IMR-90 (cell line): ENCODE measurements at regions not wholly inside any gene's neighbourhood (a gene's known extent, or its start where the extent isn't known, plus 50 kb on each side); places are given as distances from the start of the nearest gene placed in this dataset.

Experiments used
- ATAC-seq: fragments of 200-7000 bp; cut with Tn5 transposase; 2 replicates; pipeline ENCODE4 v1.9.1; 2020; ENCODE audit warnings: low read depth, mild to moderate bottlenecking, moderate library complexity
- BruUV-seq: library from RNA; stranded (reverse); fragments of 400-500 nt; replicated peaks from 2 replicates; lab custom pipeline; 2021; lab: Mats Ljungman, UMichigan
- CTCF ChIA-PET: fragments of 300-600 bp; formaldehyde crosslinking; extraction: SDS; loops from one replicate; lab custom pipeline; 2021; ENCODE audit warnings: antibody characterized with exemption; lab: Yijun Ruan, JAX
- POLR2A ChIA-PET: fragments of 300-600 bp; sonication (Branson Sonifier 250); formaldehyde crosslinking; loops from one replicate; lab custom pipeline; 2022; ENCODE audit warnings: antibody characterized with exemption; ENCODE audit not compliant: unreplicated experiment; lab: Charles Lee
- DNase-seq: peaks from one replicate; pipeline ENCODE4 v3.0.0; 2013
- H2AFZ ChIP-seq: replicated peaks from 2 replicates; pipeline ENCODE3; 2013; ENCODE audit warnings: low read length, mild to moderate bottlenecking; ENCODE audit not compliant: poor library complexity
- H2AK5ac ChIP-seq: 2 replicates; pipeline ENCODE4 v1.6.1; 2013; ENCODE audit warnings: low read depth, low read length, inconsistent platforms
- H2AK9ac ChIP-seq: replicated peaks from 2 replicates; pipeline ENCODE3; 2013; ENCODE audit warnings: mild to moderate bottlenecking, low read depth, low read length, moderate library complexity; ENCODE audit not compliant: poor library complexity
- H2BK120ac ChIP-seq: 2 replicates; pipeline ENCODE4 v1.6.1; 2013; ENCODE audit warnings: low read depth, low read length, inconsistent platforms
- H2BK15ac ChIP-seq: 3 replicates; pipeline ENCODE4 v1.6.1; 2013; ENCODE audit warnings: low read depth, low read length, inconsistent platforms
- H2BK20ac ChIP-seq: 2 replicates; pipeline ENCODE4 v1.6.1; 2013; ENCODE audit warnings: low read depth, mild to moderate bottlenecking, inconsistent platforms, low read length, moderate library complexity
- H2BK5ac ChIP-seq: 2 replicates; pipeline ENCODE4 v1.6.1; 2013; ENCODE audit warnings: mild to moderate bottlenecking, low read depth, low read length, inconsistent platforms; ENCODE audit not compliant: poor library complexity, severe bottlenecking
- H3K14ac ChIP-seq: replicated peaks from 2 replicates; pipeline ENCODE4 v1.6.1; 2013; ENCODE audit warnings: low read depth, low read length, inconsistent platforms
- H3K18ac ChIP-seq: 2 replicates; pipeline ENCODE4 v1.6.1; 2013; ENCODE audit warnings: low read depth, low read length, control low read depth
- H3K23ac ChIP-seq: 2 replicates; pipeline ENCODE4 v1.6.1; 2013; ENCODE audit warnings: low read depth, low read length, inconsistent platforms
- H3K27ac ChIP-seq: 2 replicates; pipeline ENCODE4 v1.5.1; 2013; ENCODE audit warnings: mild to moderate bottlenecking, control low read depth, low read length; ENCODE audit not compliant: insufficient read depth
- H3K27me3 ChIP-seq: 2 replicates; pipeline ENCODE4 v1.6.1; 2013; ENCODE audit warnings: low read length; ENCODE audit not compliant: control insufficient read depth, insufficient read depth
- H3K36me3 ChIP-seq: 2 replicates; pipeline ENCODE4 v1.6.1; 2013; ENCODE audit warnings: low read length, mixed read lengths; ENCODE audit not compliant: control insufficient read depth, insufficient read depth
- H3K4ac ChIP-seq: 2 replicates; pipeline ENCODE4 v1.6.1; 2013; ENCODE audit warnings: low read depth, low read length, inconsistent platforms
- H3K4me1 ChIP-seq: 2 replicates; pipeline ENCODE4 v1.6.1; 2013; ENCODE audit warnings: low read length, mixed read lengths; ENCODE audit not compliant: control insufficient read depth, insufficient read depth
- H3K4me2 ChIP-seq: 2 replicates; pipeline ENCODE4 v1.6.1; 2013; ENCODE audit warnings: low read depth, mild to moderate bottlenecking, control low read depth, low read length, moderate library complexity
- H3K4me3 ChIP-seq: 2 replicates; pipeline ENCODE4 v1.5.1; 2013; ENCODE audit warnings: low read depth, mild to moderate bottlenecking, control low read depth, low read length, moderate library complexity; ENCODE audit not compliant: insufficient read depth
- H3K56ac ChIP-seq: 2 replicates; pipeline ENCODE4 v1.6.1; 2013; ENCODE audit warnings: low read length, inconsistent platforms; ENCODE audit not compliant: insufficient read depth; ENCODE audit errors: extremely low read depth
- H3K79me1 ChIP-seq, 2 experiments: 2 replicates each; pipeline ENCODE4 v1.6.1; 2013; ENCODE audit warnings: low read length in 2 of 2, inconsistent platforms in 1 of 2, low read depth in 1 of 2
- H3K9ac ChIP-seq: 2 replicates; pipeline ENCODE4 v1.6.1; 2013; ENCODE audit warnings: low read depth, low read length, control low read depth
- H3K9me1 ChIP-seq: 2 replicates; pipeline ENCODE4 v1.6.1; 2013; ENCODE audit warnings: low read length, inconsistent platforms; ENCODE audit not compliant: insufficient read depth
- H3K9me3 ChIP-seq: 2 replicates; pipeline ENCODE4 v1.6.1; 2013; ENCODE audit warnings: low read length; ENCODE audit not compliant: control insufficient read depth, insufficient read depth
- H4K20me1 ChIP-seq: 2 replicates; pipeline ENCODE4 v1.6.1; 2013; ENCODE audit warnings: low read length, inconsistent platforms; ENCODE audit not compliant: insufficient read depth
- H4K5ac ChIP-seq: 2 replicates; pipeline ENCODE4 v1.6.1; 2013; ENCODE audit warnings: mild to moderate bottlenecking, low read depth, low read length, control low read depth
- H4K8ac ChIP-seq, 2 experiments: 2 replicates each; pipeline ENCODE4 v1.6.1; 2013; ENCODE audit warnings: low read depth in 2 of 2, low read length in 2 of 2, control low read depth in 1 of 2, inconsistent platforms in 1 of 2
- H4K91ac ChIP-seq: 2 replicates; pipeline ENCODE4 v1.6.1; 2013; ENCODE audit warnings: low read depth, low read length, inconsistent platforms; ENCODE audit not compliant: insufficient read depth
- CEBPB ChIP-seq: IDR thresholded peaks from 2 replicates; pipeline ENCODE4 v1.6.1; 2012; ENCODE audit warnings: low read depth, low read length, improper control_type of control experiment
- ELK1 ChIP-seq: fragments of 150-350 bp; IDR thresholded peaks from 2 replicates; pipeline ENCODE4 v1.6.1; 2016; ENCODE audit warnings: low read depth, mild to moderate bottlenecking, low read length, moderate library complexity, borderline replicate concordance
- FOS ChIP-seq: fragments of 150-350 bp; IDR thresholded peaks from 2 replicates; pipeline ENCODE4 v1.6.1; 2016; ENCODE audit warnings: low read depth, low read length
- RCOR1 ChIP-seq: IDR thresholded peaks from 2 replicates; pipeline ENCODE4 v1.6.1; 2012; ENCODE audit warnings: mild to moderate bottlenecking, low read length, improper control_type of control experiment; ENCODE audit not compliant: insufficient replicate concordance
- RFX5 ChIP-seq: IDR thresholded peaks from 2 replicates; pipeline ENCODE4 v1.8.0; 2012; ENCODE audit warnings: low read depth, mild to moderate bottlenecking, low read length, moderate library complexity
- WGBS, 2 experiments: methylation state at CpG; one replicate each; pipeline versions ENCODE4 v1.1.5 to v1.1.7; 2013; ENCODE audit warnings: missing lambda C conversion rate in 2 of 2; ENCODE audit not compliant: insufficient read length in 1 of 2; ENCODE audit errors: extremely low coverage in 2 of 2; 5-methylcytosine and 5-hydroxymethylcytosine counted together
- dilution Hi-C: fragments of 300-500 bp; cut with HindIII; formaldehyde crosslinking; loops from one replicate; pipeline ENCODE4 v1.14.3; 2018; ENCODE audit warnings: low sequenced_read_pairs; ENCODE audit not compliant: unreplicated experiment
- in situ Hi-C: fragments of 300-500 bp; cut with MboI; formaldehyde crosslinking; loops from 3 replicates; pipeline ENCODE4 v1.14.3; 2019; ENCODE audit warnings: low sequenced_read_pairs, inconsistent platforms, mixed read lengths
- intact Hi-C: fragments of 100-400 bp; cut with micrococcal nuclease; formaldehyde crosslinking; loops from 2 replicates; pipeline ENCODE4 v1.10.0; 2022

- dilution Hi-C loops, result no loop called here
These were observed 188.2 kb upstream of the RMST start for GRCh38 chr12:97274386-97274785.

More at GRCh38 chr12:97274386-97274785, 188.2 kb upstream of the RMST start:
- ChIA-PET POLR2A (no interaction called here), CTCF (no interaction called here)
- no peak overlapping the region for H2BK15ac ChIP-seq
- no peak overlapping the region for H2BK120ac ChIP-seq
- no peak overlapping the region for H2AFZ ChIP-seq
- H4K20me1 ChIP-seq, result no peaks in the 10 kb centered on the region
- no peak overlapping the region for H3K14ac ChIP-seq
- H3K27ac ChIP-seq, result no peak overlapping the region
- H3K9ac ChIP-seq, result no peak overlapping the region
- no peaks in the 10 kb centered on the region for H3K36me3 ChIP-seq
- H4K91ac ChIP-seq, result no peak overlapping the region
- no peak overlapping the region for H2AK9ac ChIP-seq
- no peaks in the 10 kb centered on the region for H3K27me3 ChIP-seq
- no peaks in the 10 kb centered on the region for H3K79me1 ChIP-seq
- intact Hi-C loops, result no loop called here
- in situ Hi-C loops, result no loop called here
- no peak overlapping the region for H3K4me3 ChIP-seq
- H3K4ac ChIP-seq, result no peak overlapping the region
- no peak overlapping the region for H4K5ac ChIP-seq
- no peaks in the 10 kb centered on the region for H3K9me1 ChIP-seq
- H3K56ac ChIP-seq, result no peak overlapping the region
- DNase-seq (no peak), ATAC-seq (no peak)
- no peak overlapping the region for H3K23ac ChIP-seq
- no peak overlapping the region for H3K4me2 ChIP-seq
- BruUV-seq, result no TSS peak
- no peak overlapping the region for H2AK5ac ChIP-seq
- no peak overlapping the region for H4K8ac ChIP-seq
- H3K4me1 ChIP-seq, result no peaks in the 10 kb centered on the region
- H3K18ac ChIP-seq, result no peak overlapping the region
- TF ChIP-seq CEBPB (no peak), FOS (no peak), RFX5 (no peak), ELK1 (no peak), RCOR1 (no peak)
- peaks cover 3% of the 10 kb centered on the region; the same call in 1 of the 2 replicates for H3K9me3 ChIP-seq
- no peak overlapping the region for H2BK5ac ChIP-seq
- no peak overlapping the region for H2BK20ac ChIP-seq
- no CpG with 5 or more reads among the region's 2 CpGs for WGBS, 2 experiments
